Gastrocnemius medialis (tissue), 4 donors: ENCODE measurements at regions not wholly inside any gene's neighbourhood (a gene's known extent, or its start where the extent isn't known, plus 50 kb on each side); places are given as distances from the start of the nearest gene placed in this dataset.

Experiments used
- POLR2A ChIP-seq, 2 donors: fragments of 450-650 bp; IDR thresholded peaks; one replicate each; pipeline ENCODE4 v1.6.1; 2017; ENCODE audit warnings: antibody characterized with exemption in 2 of 2, mild to moderate bottlenecking in 2 of 2, moderate library complexity in 2 of 2
- TF ChIP-seq, protein P1 (sequence below), 5 experiments: fragments of 450-650 bp in 3 of 5; fragments of 200-600 bp in 2 of 5; sonication (generic) in 2 of 5; IDR thresholded peaks in 4 of 5; conservative IDR thresholded peaks in 1 of 5; 1 replicate in 4 of 5; 2 replicates in 1 of 5; pipeline ENCODE4 v1.5.1; 2016 to 2019; ENCODE audit warnings: antibody characterized with exemption in 5 of 5, mild to moderate bottlenecking in 3 of 5, moderate library complexity in 3 of 5

DNA sequence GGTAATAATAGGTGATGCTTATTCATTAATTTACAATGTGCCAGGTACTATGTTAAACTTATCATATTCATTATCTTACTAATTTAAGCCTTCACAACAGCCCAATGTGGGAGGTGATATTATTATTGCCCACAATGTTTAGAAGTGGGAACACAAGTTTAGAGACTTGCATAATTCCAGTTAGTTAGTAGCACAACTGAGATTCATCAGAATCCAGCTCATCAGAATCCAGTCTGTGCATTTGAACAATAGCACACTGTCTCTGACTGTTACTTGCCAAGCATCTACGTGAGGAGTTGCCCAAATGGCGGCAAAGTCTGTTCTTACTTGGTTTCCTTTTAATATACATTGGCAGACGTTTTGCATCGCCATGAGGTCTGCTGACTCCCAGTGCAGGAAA, 110.9 kb upstream of the BASP1 start:
- TF ChIP-seq, protein P1, sequence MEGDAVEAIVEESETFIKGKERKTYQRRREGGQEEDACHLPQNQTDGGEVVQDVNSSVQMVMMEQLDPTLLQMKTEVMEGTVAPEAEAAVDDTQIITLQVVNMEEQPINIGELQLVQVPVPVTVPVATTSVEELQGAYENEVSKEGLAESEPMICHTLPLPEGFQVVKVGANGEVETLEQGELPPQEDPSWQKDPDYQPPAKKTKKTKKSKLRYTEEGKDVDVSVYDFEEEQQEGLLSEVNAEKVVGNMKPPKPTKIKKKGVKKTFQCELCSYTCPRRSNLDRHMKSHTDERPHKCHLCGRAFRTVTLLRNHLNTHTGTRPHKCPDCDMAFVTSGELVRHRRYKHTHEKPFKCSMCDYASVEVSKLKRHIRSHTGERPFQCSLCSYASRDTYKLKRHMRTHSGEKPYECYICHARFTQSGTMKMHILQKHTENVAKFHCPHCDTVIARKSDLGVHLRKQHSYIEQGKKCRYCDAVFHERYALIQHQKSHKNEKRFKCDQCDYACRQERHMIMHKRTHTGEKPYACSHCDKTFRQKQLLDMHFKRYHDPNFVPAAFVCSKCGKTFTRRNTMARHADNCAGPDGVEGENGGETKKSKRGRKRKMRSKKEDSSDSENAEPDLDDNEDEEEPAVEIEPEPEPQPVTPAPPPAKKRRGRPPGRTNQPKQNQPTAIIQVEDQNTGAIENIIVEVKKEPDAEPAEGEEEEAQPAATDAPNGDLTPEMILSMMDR (IDR thresholded peaks at IDR 0.05 in 4 of 5, conservative IDR thresholded peaks at IDR 0.05 in 1 of 5): no peak
- TF ChIP-seq POLR2A (IDR thresholded peaks at IDR 0.05): no peak
